RWPE2 (cell line): ENCODE measurements at regions not wholly inside any gene's neighbourhood (a gene's known extent, or its start where the extent isn't known, plus 50 kb on each side); places are given as distances from the start of the nearest gene placed in this dataset.

Source experiments
- ATAC-seq: fragments of 200-7000 bp; cut with Tn5 transposase; 3 replicates; pipeline ENCODE4 v1.9.1; 2021; ENCODE audit warnings: low read depth
- DNase-seq: peaks from one replicate; pipeline ENCODE4 v3.0.0-alpha.2; 2020; ENCODE audit warnings: low spot score
- H3K27ac ChIP-seq: fragments of 450-650 bp; 2 replicates; pipeline ENCODE4 v1.5.1; 2017; ENCODE audit warnings: mild to moderate bottlenecking; ENCODE audit not compliant: poor library complexity, severe bottlenecking
- H3K27me3 ChIP-seq: fragments of 250-450 bp; sonication (Bioruptor Pico); 2 replicates; pipeline ENCODE4 v1.5.1; 2021; ENCODE audit warnings: mild to moderate bottlenecking, moderate library complexity; ENCODE audit not compliant: insufficient read depth, poor library complexity, severe bottlenecking
- H3K36me3 ChIP-seq: fragments of 250-450 bp; sonication (Bioruptor Pico); 2 replicates; pipeline ENCODE4 v1.5.1; 2020; ENCODE audit warnings: low read depth, mild to moderate bottlenecking, moderate library complexity
- H3K4me1 ChIP-seq: fragments of 250-450 bp; sonication (Bioruptor Pico); 2 replicates; pipeline ENCODE4 v1.5.1; 2021; ENCODE audit warnings: mild to moderate bottlenecking, moderate library complexity; ENCODE audit not compliant: insufficient read depth, poor library complexity, severe bottlenecking
- H3K4me3 ChIP-seq: fragments of 250-450 bp; sonication (Bioruptor Pico); 2 replicates; pipeline ENCODE4 v1.5.1; 2021; ENCODE audit warnings: mild to moderate bottlenecking, moderate library complexity; ENCODE audit not compliant: severe bottlenecking
- H3K9me3 ChIP-seq: fragments of 250-450 bp; sonication (Bioruptor Pico); 2 replicates; pipeline ENCODE4 v1.5.1; 2021; ENCODE audit warnings: mild to moderate bottlenecking, moderate library complexity; ENCODE audit not compliant: severe bottlenecking
- CTCF ChIP-seq: fragments of 450-650 bp; IDR thresholded peaks from one replicate; pipeline ENCODE4 v1.5.1; 2017; ENCODE audit warnings: mild to moderate bottlenecking, moderate library complexity; ENCODE audit not compliant: poor library complexity, severe bottlenecking

- DNase-seq = no peak
- Histone ChIP-seq H3K27ac (peak overlapping the region; percentile 50), H3K4me1 (peaks cover 30% of the 10 kb centered on the region), H3K9me3 (no peaks in the 10 kb centered on the region), H3K36me3 (no peaks in the 10 kb centered on the region), H3K27me3 (no peaks in the 10 kb centered on the region), H3K4me3 (no peak overlapping the region)
- ATAC-seq = no peak
- TF ChIP-seq CTCF = no peak
These were observed 60.1 kb upstream of the BASP1 start for GRCh38 chr5:17157294-17157693.

GRCh38 chr5:17157916-17158529 is 59.4 kb upstream of the BASP1 start:
- peak overlapping the region; percentile 50 for H3K27ac ChIP-seq
- DNase-seq = peak; percentile 82
- H3K4me3 ChIP-seq = no peak overlapping the region
- H3K4me1 ChIP-seq = peaks cover 30% of the 10 kb centered on the region
- no peaks in the 10 kb centered on the region for H3K36me3 ChIP-seq
- no peak for TF ChIP-seq CTCF
- no peaks in the 10 kb centered on the region for H3K9me3 ChIP-seq
- peak; percentile 79 for ATAC-seq
- H3K27me3 ChIP-seq = no peaks in the 10 kb centered on the region

- no peaks in the 10 kb centered on the region for H3K27me3 ChIP-seq
- H3K4me3 ChIP-seq = no peak overlapping the region
- no peak overlapping the region for H3K27ac ChIP-seq
- H3K36me3 ChIP-seq = no peaks in the 10 kb centered on the region
- no peak for TF ChIP-seq CTCF
- H3K4me1 ChIP-seq = peaks cover 18% of the 10 kb centered on the region
- H3K9me3 ChIP-seq = no peaks in the 10 kb centered on the region
- DNase-seq (no peak), ATAC-seq (no peak)
These were observed 56.7 kb upstream of the BASP1 start for GRCh38 chr5:17160756-17161040.

- no peaks in the 10 kb centered on the region for H3K36me3 ChIP-seq
- TF ChIP-seq CTCF = no peak
- H3K9me3 ChIP-seq = no peaks in the 10 kb centered on the region
- H3K4me1 ChIP-seq = peaks cover 17% of the 10 kb centered on the region
- no peaks in the 10 kb centered on the region for H3K27me3 ChIP-seq
- no peak overlapping the region for H3K27ac ChIP-seq
- ATAC-seq (no peak), DNase-seq (no peak)
- no peak overlapping the region for H3K4me3 ChIP-seq
These were observed 55.8 kb upstream of the BASP1 start for GRCh38 chr5:17161662-17162061.

GRCh38 chr5:17163221-17163620 is 54.2 kb upstream of the BASP1 start:
- Histone ChIP-seq H3K4me3 (no peak overlapping the region), H3K4me1 (peaks cover 1% of the 10 kb centered on the region), H3K27ac (no peak overlapping the region), H3K9me3 (no peaks in the 10 kb centered on the region), H3K27me3 (no peaks in the 10 kb centered on the region), H3K36me3 (no peaks in the 10 kb centered on the region)
- DNase-seq (no peak), ATAC-seq (no peak)
- TF ChIP-seq CTCF = no peak
